ENCODE measurements at regions not wholly inside any gene's neighbourhood (a gene's known extent, or its start where the extent isn't known, plus 50 kb on each side); places are given as distances from the start of the nearest gene placed in this dataset.
"Not testable (repeated sequence)": the region's sequence is repeated elsewhere in the genome, so short reads cannot be mapped to it uniquely, and the experiment has no call there.

GRCh38 chr6:132025468-132025867, 74.3 kb upstream of the CCN2 start:
- ATAC-seq (ENCODE audit: low FRiP score) (no peak), DNase-seq (ENCODE audit: low spot score) (no peak)
- no peak for TF ChIP-seq CTCF (IDR thresholded peaks at IDR 0.05)

DNA sequence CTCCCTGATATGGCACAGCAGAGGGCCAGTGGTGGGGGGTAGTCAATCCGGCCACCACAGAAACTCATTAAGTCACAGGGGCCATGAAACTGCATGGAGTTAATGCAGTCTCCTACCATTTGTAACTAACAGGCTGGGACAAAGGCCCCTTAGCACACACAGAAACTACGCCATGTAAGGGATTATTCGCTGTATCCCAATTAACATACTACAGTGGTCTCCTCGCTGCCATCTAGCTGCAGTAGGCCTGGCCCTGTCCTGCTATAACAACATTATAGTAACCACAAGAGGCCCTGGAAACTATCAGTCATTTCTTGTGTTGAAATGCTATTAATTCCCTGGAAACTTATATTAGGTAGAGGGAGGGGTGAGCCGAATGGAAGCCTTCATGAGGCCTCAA, 72.3 kb upstream of the CCN2 start:
- ATAC-seq (ENCODE audit: low FRiP score) = no peak
- no peak for TF ChIP-seq CTCF (IDR thresholded peaks at IDR 0.05)

GRCh38 chr6:132021552-132022375, 70.6 kb upstream of the CCN2 start:
- no peak for ATAC-seq (ENCODE audit: low FRiP score)
- TF ChIP-seq CTCF (IDR thresholded peaks at IDR 0.05) = no peak
- no peak for DNase-seq (ENCODE audit: low spot score)

More for the DNA sequence above, 72.3 kb upstream of the CCN2 start:
- DNase-seq (ENCODE audit: low spot score) = no peak

DNA sequence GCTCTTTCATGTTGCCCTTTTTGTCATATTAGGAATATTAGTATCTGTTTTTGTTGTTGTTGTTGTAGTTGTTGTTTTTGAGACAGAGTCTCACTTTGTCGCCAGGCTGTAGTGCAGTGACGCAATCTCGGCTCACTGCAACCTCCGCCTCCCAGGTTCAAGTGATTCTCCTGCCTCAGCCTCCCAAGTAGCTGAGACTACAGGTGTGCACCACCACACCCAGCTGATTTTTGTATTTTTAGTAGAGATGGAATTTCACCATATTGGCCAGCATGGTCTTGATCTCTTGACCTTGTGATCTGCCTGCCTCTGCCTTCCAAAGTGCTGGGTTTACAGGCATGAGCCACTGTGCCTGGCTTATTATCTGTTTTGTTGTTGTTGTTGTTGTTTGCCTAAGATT, 69.7 kb upstream of the CCN2 start:
- ATAC-seq (ENCODE audit: low FRiP score); DNase-seq (ENCODE audit: low spot score): not testable (repeated sequence)

GRCh38 chr6:132020138-132020581, 69.0 kb upstream of the CCN2 start:
- DNase-seq (ENCODE audit: low spot score) (no peak), ATAC-seq (ENCODE audit: low FRiP score) (no peak)
- TF ChIP-seq CTCF (IDR thresholded peaks at IDR 0.05) = no peak

- no peak for DNase-seq (ENCODE audit: low spot score)
- TF ChIP-seq CTCF (IDR thresholded peaks at IDR 0.05) = no peak
- ATAC-seq (ENCODE audit: low FRiP score) = no peak
Observed at GRCh38 chr6:132019586-132019985, 68.4 kb upstream of the CCN2 start.

GRCh38 chr6:132017942-132018341, 66.8 kb upstream of the CCN2 start:
- ATAC-seq (ENCODE audit: low FRiP score) = no peak
- TF ChIP-seq CTCF (IDR thresholded peaks at IDR 0.05) = no peak
- DNase-seq (ENCODE audit: low spot score) = no peak
